Parathyroid adenoma (tissue), 2 donors: ENCODE measurements at regions not wholly inside any gene's neighbourhood (a gene's known extent, or its start where the extent isn't known, plus 50 kb on each side); places are given as distances from the start of the nearest gene placed in this dataset.

Source experiments
- H2AFZ ChIP-seq: fragments of 300-600 bp; sonication (generic); one replicate; pipeline ENCODE4 v1.7.0; 2017; ENCODE audit warnings: antibody characterized with exemption, mild to moderate bottlenecking
- H3K27ac ChIP-seq: fragments of 300-600 bp; sonication (generic); one replicate; pipeline ENCODE4 v1.7.0; 2017
- H3K27me3 ChIP-seq: fragments of 300-600 bp; sonication (generic); one replicate; pipeline ENCODE4 v1.7.0; 2017; ENCODE audit warnings: low read length; ENCODE audit not compliant: control insufficient read depth, insufficient read depth
- H3K36me3 ChIP-seq: fragments of 300-600 bp; sonication (generic); one replicate; pipeline ENCODE4 v1.7.0; 2017; ENCODE audit warnings: low read length; ENCODE audit not compliant: control insufficient read depth, insufficient read depth
- H3K4me1 ChIP-seq: fragments of 300-600 bp; sonication (generic); one replicate; pipeline ENCODE4 v1.7.0; 2017; ENCODE audit warnings: control low read depth
- H3K4me2 ChIP-seq: fragments of 300-600 bp; sonication (generic); one replicate; pipeline ENCODE4 v1.7.0; 2017; ENCODE audit warnings: low read length
- H3K4me3 ChIP-seq: fragments of 300-600 bp; sonication (generic); one replicate; pipeline ENCODE4 v1.7.0; 2017; ENCODE audit warnings: low read depth, low read length
- H3K79me2 ChIP-seq: fragments of 300-600 bp; sonication (generic); one replicate; pipeline ENCODE4 v1.7.0; 2017; ENCODE audit warnings: control low read depth
- H3K9ac ChIP-seq: fragments of 300-600 bp; sonication (generic); one replicate; pipeline ENCODE4 v1.7.0; 2017; ENCODE audit warnings: mild to moderate bottlenecking
- H3K9me3 ChIP-seq: fragments of 300-600 bp; sonication (generic); one replicate; pipeline ENCODE4 v1.7.0; 2017; ENCODE audit warnings: low read length; ENCODE audit not compliant: control insufficient read depth
- TF ChIP-seq, protein P1 (sequence below): fragments of 300-600 bp; sonication (generic); IDR thresholded peaks from one replicate; pipeline ENCODE4 v1.7.0; 2017; ENCODE audit warnings: antibody characterized with exemption, mild to moderate bottlenecking
- donor health status: primary hyperparathyroidism.

DNA sequence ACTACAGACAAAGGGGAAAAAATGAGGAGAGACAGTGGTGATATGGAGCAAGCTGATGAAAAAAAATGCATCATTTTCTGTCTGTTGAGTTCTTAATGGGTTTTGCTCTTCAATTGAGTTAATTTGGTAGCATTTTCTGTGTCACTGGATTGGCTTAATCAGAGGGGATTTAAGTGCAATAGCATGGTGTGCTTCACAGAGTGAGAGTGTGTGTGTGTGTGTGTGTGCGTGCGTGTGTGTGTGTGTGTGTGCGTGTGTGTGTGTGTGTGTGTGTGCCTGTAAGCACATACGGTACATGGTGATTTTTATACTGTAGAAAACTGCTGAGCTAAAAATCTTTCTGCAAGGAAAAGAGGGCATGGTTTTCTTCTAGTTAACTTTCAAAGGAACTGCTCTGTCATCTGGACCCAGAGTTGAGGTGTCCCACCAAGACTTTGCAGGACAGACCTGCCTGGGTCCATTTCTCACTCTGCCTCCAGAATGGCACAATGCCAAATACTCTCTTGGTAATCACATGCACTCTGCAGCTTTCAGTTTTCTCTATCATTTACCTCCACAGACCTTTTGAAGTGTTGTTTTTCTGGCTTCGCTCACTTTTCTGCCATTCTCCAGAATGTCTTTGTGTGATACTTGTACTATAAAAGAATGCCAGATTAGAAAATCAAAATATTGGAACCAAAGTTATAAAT lies 952.6 kb upstream of the SOX9 start:
- Histone ChIP-seq H3K27me3 (no peaks in the 10 kb centered on the region), H3K4me1 (no peaks in the 10 kb centered on the region), H3K9ac (no peak overlapping the region), H3K79me2 (no peaks in the 10 kb centered on the region), H2AFZ (no peak overlapping the region), H3K4me2 (no peak overlapping the region), H3K9me3 (no peaks in the 10 kb centered on the region), H3K36me3 (no peaks in the 10 kb centered on the region), H3K27ac (no peak overlapping the region), H3K4me3 (no peak overlapping the region)
- TF ChIP-seq, protein P1, sequence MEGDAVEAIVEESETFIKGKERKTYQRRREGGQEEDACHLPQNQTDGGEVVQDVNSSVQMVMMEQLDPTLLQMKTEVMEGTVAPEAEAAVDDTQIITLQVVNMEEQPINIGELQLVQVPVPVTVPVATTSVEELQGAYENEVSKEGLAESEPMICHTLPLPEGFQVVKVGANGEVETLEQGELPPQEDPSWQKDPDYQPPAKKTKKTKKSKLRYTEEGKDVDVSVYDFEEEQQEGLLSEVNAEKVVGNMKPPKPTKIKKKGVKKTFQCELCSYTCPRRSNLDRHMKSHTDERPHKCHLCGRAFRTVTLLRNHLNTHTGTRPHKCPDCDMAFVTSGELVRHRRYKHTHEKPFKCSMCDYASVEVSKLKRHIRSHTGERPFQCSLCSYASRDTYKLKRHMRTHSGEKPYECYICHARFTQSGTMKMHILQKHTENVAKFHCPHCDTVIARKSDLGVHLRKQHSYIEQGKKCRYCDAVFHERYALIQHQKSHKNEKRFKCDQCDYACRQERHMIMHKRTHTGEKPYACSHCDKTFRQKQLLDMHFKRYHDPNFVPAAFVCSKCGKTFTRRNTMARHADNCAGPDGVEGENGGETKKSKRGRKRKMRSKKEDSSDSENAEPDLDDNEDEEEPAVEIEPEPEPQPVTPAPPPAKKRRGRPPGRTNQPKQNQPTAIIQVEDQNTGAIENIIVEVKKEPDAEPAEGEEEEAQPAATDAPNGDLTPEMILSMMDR = no peak

DNA sequence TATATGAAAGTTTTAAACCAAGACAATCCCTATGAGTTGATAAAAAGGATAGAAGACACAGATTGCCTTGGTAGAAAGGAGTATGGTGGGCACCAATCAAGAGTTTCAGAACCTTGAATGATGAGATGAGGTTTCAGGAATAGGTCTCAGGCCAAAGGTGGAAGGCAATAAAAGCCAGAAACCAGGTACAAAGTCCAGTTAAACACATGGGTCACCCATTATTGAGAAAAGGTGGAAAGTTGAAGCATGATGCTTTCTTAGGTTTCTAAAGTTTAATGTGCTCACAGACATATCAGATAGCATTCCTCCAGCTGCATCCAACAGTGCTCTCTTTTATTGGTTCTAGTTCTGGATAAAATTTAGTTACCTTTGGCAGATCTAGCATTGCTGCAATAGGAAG lies 950.8 kb upstream of the SOX9 start:
- no peak overlapping the region for H2AFZ ChIP-seq
- TF ChIP-seq, protein P1 = no peak
- H3K27me3 ChIP-seq = no peaks in the 10 kb centered on the region
- H3K9me3 ChIP-seq = no peaks in the 10 kb centered on the region
- H3K4me2 ChIP-seq = no peak overlapping the region
- no peaks in the 10 kb centered on the region for H3K4me1 ChIP-seq
- no peak overlapping the region for H3K4me3 ChIP-seq
- H3K27ac ChIP-seq = no peak overlapping the region
- no peaks in the 10 kb centered on the region for H3K79me2 ChIP-seq
- H3K36me3 ChIP-seq = no peaks in the 10 kb centered on the region
- H3K9ac ChIP-seq = no peak overlapping the region

DNA sequence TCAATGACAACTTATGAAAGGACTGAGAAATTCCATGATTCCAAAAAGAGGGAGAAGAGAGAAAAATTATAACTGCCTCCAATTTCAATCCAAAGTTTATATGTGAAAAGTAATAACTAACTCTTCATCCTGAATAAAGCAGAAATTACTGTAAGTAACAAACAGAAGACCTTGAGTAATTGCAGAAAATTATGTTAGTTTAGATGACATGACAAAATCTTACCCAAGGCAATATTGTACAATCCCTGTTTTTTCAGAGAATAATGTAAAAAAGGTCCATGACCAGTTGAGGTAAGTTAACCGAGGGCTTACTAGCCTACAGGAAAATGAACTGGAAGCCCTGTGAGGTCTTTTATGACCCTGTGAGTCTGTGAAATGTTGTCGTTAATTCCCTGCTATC lies 949.5 kb upstream of the SOX9 start:
- Histone ChIP-seq H2AFZ (no peak overlapping the region), H3K36me3 (no peaks in the 10 kb centered on the region), H3K27me3 (no peaks in the 10 kb centered on the region)

DNA sequence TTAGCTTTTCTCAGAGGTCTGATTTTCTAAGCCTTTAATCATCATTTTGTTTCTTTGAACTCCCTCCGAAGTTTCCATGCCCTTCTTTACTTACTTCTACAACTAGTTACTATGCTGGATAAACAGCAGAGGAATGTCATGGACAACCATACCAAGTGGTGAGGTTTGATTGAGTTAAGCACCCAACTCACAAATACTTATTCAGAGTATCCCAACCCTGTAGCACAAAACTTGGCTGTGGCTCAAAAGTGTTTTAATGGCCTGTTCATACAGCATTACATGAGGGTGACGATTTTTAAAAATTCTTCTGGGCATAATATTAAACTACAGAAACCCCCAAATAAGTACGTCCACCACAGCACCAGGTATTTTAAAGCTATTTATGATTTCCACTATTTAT lies 946.8 kb upstream of the SOX9 start:
- no peaks in the 10 kb centered on the region for H3K9me3 ChIP-seq
- TF ChIP-seq, protein P1 = no peak
- no peak overlapping the region for H3K9ac ChIP-seq

More for the DNA sequence above, 949.5 kb upstream of the SOX9 start:
- H3K79me2 ChIP-seq = no peaks in the 10 kb centered on the region
- no peak overlapping the region for H3K27ac ChIP-seq
- H3K9me3 ChIP-seq = no peaks in the 10 kb centered on the region
- TF ChIP-seq, protein P1 = no peak
- H3K4me2 ChIP-seq = no peak overlapping the region
- H3K4me1 ChIP-seq = no peaks in the 10 kb centered on the region
- H3K9ac ChIP-seq = no peak overlapping the region
- no peak overlapping the region for H3K4me3 ChIP-seq

DNA sequence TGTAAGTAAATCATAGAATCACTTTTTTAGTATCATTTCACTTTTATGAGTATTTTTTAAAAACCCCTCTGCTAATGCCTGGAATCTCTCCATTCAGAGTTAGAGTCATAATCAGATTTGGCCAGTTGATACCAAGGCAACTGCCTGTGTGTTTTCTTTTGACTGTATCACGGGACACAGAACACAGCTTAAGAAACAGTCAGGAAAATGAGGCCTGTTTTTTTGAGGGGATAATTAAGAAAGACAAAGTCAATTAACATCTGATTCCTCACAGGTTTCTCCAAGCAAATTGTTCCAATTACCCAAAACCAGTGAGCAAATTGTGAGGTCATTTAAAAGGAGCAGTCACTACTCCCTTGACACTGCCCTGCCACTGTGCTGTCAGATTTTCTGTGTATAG lies 944.5 kb upstream of the SOX9 start:
- Histone ChIP-seq H3K79me2 (no peaks in the 10 kb centered on the region), H3K36me3 (no peaks in the 10 kb centered on the region), H3K4me1 (no peaks in the 10 kb centered on the region), H3K4me3 (no peak overlapping the region), H2AFZ (no peak overlapping the region), H3K9ac (no peak overlapping the region), H3K27me3 (no peaks in the 10 kb centered on the region), H3K27ac (no peak overlapping the region), H3K4me2 (no peak overlapping the region), H3K9me3 (no peaks in the 10 kb centered on the region)
- TF ChIP-seq, protein P1 = no peak

More for the DNA sequence above, 946.8 kb upstream of the SOX9 start:
- Histone ChIP-seq H3K27ac (no peak overlapping the region), H3K79me2 (no peaks in the 10 kb centered on the region), H2AFZ (no peak overlapping the region), H3K4me1 (no peaks in the 10 kb centered on the region), H3K36me3 (no peaks in the 10 kb centered on the region), H3K4me3 (no peak overlapping the region), H3K27me3 (no peaks in the 10 kb centered on the region), H3K4me2 (no peak overlapping the region)
